Ascending aorta (tissue), 2 donors: ENCODE measurements at regions not wholly inside any gene's neighbourhood (a gene's known extent, or its start where the extent isn't known, plus 50 kb on each side); places are given as distances from the start of the nearest gene placed in this dataset.
"Not testable (repeated sequence)": the region's sequence is repeated elsewhere in the genome, so short reads cannot be mapped to it uniquely, and the experiment has no call there.

Experiments
- DNase-seq, 2 donors: peaks; one replicate each; pipeline ENCODE4 v3.0.0-alpha.2; 2019; ENCODE audit warnings: low spot score in 2 of 2
- H3K27ac ChIP-seq, 2 donors: fragments of 200-600 bp; sonication (generic); one replicate each; pipeline ENCODE4 v1.5.1; 2016 to 2017; ENCODE audit warnings: mild to moderate bottlenecking in 1 of 2
- H3K27me3 ChIP-seq: fragments of 200-600 bp; sonication (generic); one replicate; pipeline ENCODE4 v1.5.1; 2017
- H3K36me3 ChIP-seq, 2 donors: fragments of 200-600 bp; sonication (generic); one replicate each; pipeline ENCODE4 v1.5.1; 2016
- H3K4me1 ChIP-seq, 2 donors: fragments of 200-600 bp; sonication (generic); one replicate each; pipeline ENCODE4 v1.5.1; 2016 to 2017; ENCODE audit warnings: mild to moderate bottlenecking in 1 of 2
- H3K4me3 ChIP-seq, 2 donors: fragments of 200-600 bp; sonication (generic); one replicate each; pipeline ENCODE4 v1.5.1; 2016 to 2017; ENCODE audit warnings: mild to moderate bottlenecking in 1 of 2
- H3K9me3 ChIP-seq, 2 donors: fragments of 200-600 bp; sonication (generic); one replicate each; pipeline ENCODE4 v1.5.1; 2016
- intact Hi-C: fragments of 100-400 bp; cut with DNase I; formaldehyde crosslinking; loops from one replicate; pipeline ENCODE4 v1.15.1; 2023
- TF ChIP-seq, protein P1 (sequence below), 3 experiments: fragments of 200-600 bp in 2 of 3; fragments of 450-650 bp in 1 of 3; sonication (generic) in 2 of 3; IDR thresholded peaks; one replicate each; pipeline ENCODE4 v1.5.1; 2016 to 2019; ENCODE audit warnings: antibody characterized with exemption in 3 of 3, mild to moderate bottlenecking in 1 of 3, moderate library complexity in 1 of 3

- H3K4me3 ChIP-seq = peak overlapping the region in 1 of 2 donors; percentile 71
- TF ChIP-seq, protein P1, sequence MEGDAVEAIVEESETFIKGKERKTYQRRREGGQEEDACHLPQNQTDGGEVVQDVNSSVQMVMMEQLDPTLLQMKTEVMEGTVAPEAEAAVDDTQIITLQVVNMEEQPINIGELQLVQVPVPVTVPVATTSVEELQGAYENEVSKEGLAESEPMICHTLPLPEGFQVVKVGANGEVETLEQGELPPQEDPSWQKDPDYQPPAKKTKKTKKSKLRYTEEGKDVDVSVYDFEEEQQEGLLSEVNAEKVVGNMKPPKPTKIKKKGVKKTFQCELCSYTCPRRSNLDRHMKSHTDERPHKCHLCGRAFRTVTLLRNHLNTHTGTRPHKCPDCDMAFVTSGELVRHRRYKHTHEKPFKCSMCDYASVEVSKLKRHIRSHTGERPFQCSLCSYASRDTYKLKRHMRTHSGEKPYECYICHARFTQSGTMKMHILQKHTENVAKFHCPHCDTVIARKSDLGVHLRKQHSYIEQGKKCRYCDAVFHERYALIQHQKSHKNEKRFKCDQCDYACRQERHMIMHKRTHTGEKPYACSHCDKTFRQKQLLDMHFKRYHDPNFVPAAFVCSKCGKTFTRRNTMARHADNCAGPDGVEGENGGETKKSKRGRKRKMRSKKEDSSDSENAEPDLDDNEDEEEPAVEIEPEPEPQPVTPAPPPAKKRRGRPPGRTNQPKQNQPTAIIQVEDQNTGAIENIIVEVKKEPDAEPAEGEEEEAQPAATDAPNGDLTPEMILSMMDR (IDR thresholded peaks at IDR 0.05) = no peak
- intact Hi-C loops = loop anchor here (5.0 to 10.0 kb wide), 3 partner anchors 44 to 456 kb away; no protein-coding TSS in a partner anchor
- H3K9me3 ChIP-seq = no peaks in the 10 kb centered on the region
- H3K27ac ChIP-seq = peak overlapping the region; percentile 86 to 90
- no peak for DNase-seq
- H3K4me1 ChIP-seq = peaks cover 2 to 48% of the 10 kb centered on the region in 2 donors
- H3K27me3 ChIP-seq = no peaks in the 10 kb centered on the region
- H3K36me3 ChIP-seq = no peaks in the 10 kb centered on the region
Measured at GRCh38 chr11:122201106-122201505, 85.1 kb upstream of the BLID start.

GRCh38 chr11:122199661-122200060 is 83.6 kb upstream of the BLID start:
- TF ChIP-seq, protein P1 (IDR thresholded peaks at IDR 0.05) = no peak
- H3K36me3 ChIP-seq = no peaks in the 10 kb centered on the region
- no peak overlapping the region for H3K4me3 ChIP-seq
- peaks cover 4 to 54% of the 10 kb centered on the region in 2 donors for H3K4me1 ChIP-seq
- peak overlapping the region; percentile 86 to 90 for H3K27ac ChIP-seq
- no peaks in the 10 kb centered on the region for H3K9me3 ChIP-seq
- DNase-seq = no peak
- intact Hi-C loops = loop anchor here (5.0 to 10.0 kb wide), 4 partner anchors 42 to 935 kb away; no protein-coding TSS in a partner anchor
- H3K27me3 ChIP-seq = no peaks in the 10 kb centered on the region

GRCh38 chr11:122198291-122198983 is 82.4 kb upstream of the BLID start:
- intact Hi-C loops = loop anchor here (10.0 kb wide), 1 partner anchor 936 kb away; no protein-coding TSS in a partner anchor
- no peaks in the 10 kb centered on the region for H3K36me3 ChIP-seq
- H3K9me3 ChIP-seq = no peaks in the 10 kb centered on the region
- peaks cover 4 to 55% of the 10 kb centered on the region in 2 donors for H3K4me1 ChIP-seq
- no peak for DNase-seq
- H3K27ac ChIP-seq = peak overlapping the region; percentile 76 to 89
- TF ChIP-seq, protein P1 (IDR thresholded peaks at IDR 0.05) = no peak
- H3K4me3 ChIP-seq = no peak overlapping the region
- no peaks in the 10 kb centered on the region for H3K27me3 ChIP-seq

DNA sequence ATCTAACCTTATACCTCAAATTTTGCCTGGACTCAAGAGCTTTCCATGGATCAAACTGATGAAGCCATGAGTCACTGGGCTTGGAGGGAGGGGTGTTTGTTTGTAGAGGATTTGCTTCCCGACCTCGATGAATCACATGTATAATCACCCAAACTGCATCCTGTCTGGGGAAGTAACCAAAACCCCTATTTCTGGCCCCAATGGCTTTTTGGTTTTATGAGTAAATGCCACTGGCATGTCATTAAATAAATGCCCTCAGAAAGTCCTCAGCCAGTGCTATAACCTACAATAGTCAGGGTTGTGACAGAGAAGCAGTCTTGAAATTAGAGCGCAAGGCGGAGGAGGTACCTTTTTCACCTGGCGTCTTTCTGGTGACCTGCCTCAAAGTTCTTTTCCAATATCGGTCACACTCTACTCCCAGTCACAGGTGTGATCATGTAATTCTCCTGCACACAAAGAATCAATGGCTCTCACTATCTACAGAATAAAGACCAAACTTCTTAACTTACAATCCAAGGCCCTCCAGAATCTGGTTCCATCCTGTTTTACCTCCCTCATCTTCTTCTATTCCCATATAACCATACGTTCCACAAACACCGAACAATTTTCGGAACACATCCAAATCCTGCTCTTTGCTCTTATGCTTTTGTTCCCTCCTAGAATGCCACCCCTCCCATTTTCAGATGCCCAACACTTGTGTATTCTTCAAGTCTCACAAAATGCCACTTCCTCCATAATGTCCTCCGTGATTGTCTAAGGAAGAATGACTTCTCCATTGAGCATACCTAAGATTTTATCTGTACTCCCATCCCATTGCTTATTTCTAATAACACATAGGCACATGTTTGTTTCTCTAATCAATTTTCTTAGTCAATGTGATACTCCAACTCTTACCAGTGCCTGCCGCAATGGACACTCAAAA is 81.3 kb upstream of the BLID start:
- Histone ChIP-seq H3K4me3 (peak overlapping the region in 1 of 2 donors; percentile 9), H3K27ac (peak overlapping the region; percentile 89 to 92), H3K36me3 (no peaks in the 10 kb centered on the region), H3K4me1 (peaks cover 4 to 66% of the 10 kb centered on the region in 2 donors), H3K27me3 (no peaks in the 10 kb centered on the region), H3K9me3 (no peaks in the 10 kb centered on the region)
- TF ChIP-seq, protein P1 (IDR thresholded peaks at IDR 0.05) = no peak
- DNase-seq = peak; percentile 57 to 95
- intact Hi-C loops = loop anchor here (10.0 kb wide), 1 partner anchor 937 kb away; no protein-coding TSS in a partner anchor

- intact Hi-C loops = loop anchor here (10.0 kb wide), 1 partner anchor 939 kb away; no protein-coding TSS in a partner anchor
- H3K4me1 ChIP-seq = peaks cover 4 to 79% of the 10 kb centered on the region in 2 donors
Measured at GRCh38 chr11:122195790-122196189, 79.8 kb upstream of the BLID start.

DNA sequence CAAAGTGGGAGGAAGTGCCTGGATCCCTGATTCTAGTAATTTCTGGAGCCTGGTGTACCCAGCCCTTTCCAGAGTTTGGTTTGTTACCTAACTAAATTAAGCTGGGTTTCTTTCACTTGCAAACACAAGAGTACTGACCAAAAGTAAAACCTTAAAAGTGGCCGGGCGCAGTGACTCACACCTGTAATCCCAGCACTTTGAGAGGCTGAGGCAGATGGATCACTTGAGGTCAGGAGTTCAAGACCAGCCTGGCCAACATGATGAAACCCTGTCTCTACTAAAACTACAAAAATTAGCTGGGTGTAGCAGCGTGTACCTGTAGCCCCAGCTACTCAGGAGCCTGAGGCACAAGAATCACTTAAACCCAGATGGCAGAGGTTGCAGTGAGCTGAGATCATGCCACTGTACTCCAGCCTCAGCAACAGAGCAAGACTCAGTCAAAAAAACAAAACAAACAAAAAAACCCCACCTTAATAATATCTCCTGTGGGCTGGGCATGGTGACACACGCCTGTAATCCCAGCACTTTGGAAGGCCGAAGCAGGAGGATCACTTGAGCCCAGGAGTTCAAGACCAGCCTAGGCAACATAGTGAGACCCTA is 78.0 kb upstream of the BLID start:
- intact Hi-C loops = loop anchor here (10.0 kb wide), 1 partner anchor 941 kb away; no protein-coding TSS in a partner anchor
- not testable (repeated sequence) for DNase-seq, H3K36me3 ChIP-seq, H3K27me3 ChIP-seq, H3K9me3 ChIP-seq, H3K4me3 ChIP-seq
- peak overlapping the region; percentile 89 to 92 for H3K27ac ChIP-seq
- H3K4me1 ChIP-seq = peaks cover 4 to 81% of the 10 kb centered on the region in 2 donors

More at GRCh38 chr11:122195790-122196189, 79.8 kb upstream of the BLID start:
- DNase-seq = no peak
- Histone ChIP-seq H3K36me3 (no peaks in the 10 kb centered on the region), H3K27me3 (no peaks in the 10 kb centered on the region), H3K4me3 (no peak overlapping the region), H3K27ac (peak overlapping the region; percentile 89 to 92), H3K9me3 (no peaks in the 10 kb centered on the region)
- TF ChIP-seq, protein P1 (IDR thresholded peaks at IDR 0.05) = no peak
